Spleen (tissue), 7 donors: ENCODE measurements at regions not wholly inside any gene's neighbourhood (a gene's known extent, or its start where the extent isn't known, plus 50 kb on each side); places are given as distances from the start of the nearest gene placed in this dataset.

Experiments used
- POLR2A ChIP-seq, 3 donors: fragments of 450-650 bp; IDR thresholded peaks; one replicate each; pipeline ENCODE4 v1.5.1; 2017; ENCODE audit warnings: antibody characterized with exemption in 3 of 3, mild to moderate bottlenecking in 1 of 3
- TF ChIP-seq, protein P1 (sequence below), 11 experiments: fragments of 200-600 bp in 7 of 11; fragments of 450-650 bp in 4 of 11; sonication (generic) in 4 of 11; IDR thresholded peaks in 8 of 11; conservative IDR thresholded peaks in 3 of 11; 1 replicate in 7 of 11; 2 replicates in 4 of 11; pipeline versions ENCODE4 v1.4.0 to v1.8.0; 2016 to 2021; ENCODE audit warnings: antibody characterized with exemption in 11 of 11, inconsistent platforms in 4 of 11, mild to moderate bottlenecking in 1 of 11
- donor health status: DM: no; HTN: no; CAD: no; lungs with moderate emphysema.
- donor health status: DM: no; HTN: no; CAD: no.
- donor health status: DM: no; HTN: no; CAD: no.

DNA sequence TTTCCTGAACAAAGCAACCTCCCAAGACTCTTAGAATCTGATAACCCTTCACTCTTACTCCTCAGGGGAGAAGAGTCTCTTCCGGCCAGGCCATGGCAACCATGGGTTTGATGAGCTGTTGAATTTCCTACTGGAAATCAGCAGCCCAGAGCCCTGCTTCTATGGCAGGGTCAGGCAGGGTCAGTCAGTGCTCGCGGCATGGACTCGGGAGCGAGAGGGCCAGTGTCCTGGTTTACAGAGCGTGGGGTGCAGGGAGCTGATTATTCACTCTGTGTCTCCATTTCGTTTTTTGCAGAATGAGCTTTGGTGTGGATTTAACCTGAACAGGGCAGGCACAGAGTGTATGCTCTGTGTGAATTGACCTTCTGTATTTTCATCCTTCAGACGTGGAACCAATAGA is 340.6 kb upstream of the SFSWAP start:
- TF ChIP-seq POLR2A (IDR thresholded peaks at IDR 0.05), result no peak
- TF ChIP-seq, protein P1, sequence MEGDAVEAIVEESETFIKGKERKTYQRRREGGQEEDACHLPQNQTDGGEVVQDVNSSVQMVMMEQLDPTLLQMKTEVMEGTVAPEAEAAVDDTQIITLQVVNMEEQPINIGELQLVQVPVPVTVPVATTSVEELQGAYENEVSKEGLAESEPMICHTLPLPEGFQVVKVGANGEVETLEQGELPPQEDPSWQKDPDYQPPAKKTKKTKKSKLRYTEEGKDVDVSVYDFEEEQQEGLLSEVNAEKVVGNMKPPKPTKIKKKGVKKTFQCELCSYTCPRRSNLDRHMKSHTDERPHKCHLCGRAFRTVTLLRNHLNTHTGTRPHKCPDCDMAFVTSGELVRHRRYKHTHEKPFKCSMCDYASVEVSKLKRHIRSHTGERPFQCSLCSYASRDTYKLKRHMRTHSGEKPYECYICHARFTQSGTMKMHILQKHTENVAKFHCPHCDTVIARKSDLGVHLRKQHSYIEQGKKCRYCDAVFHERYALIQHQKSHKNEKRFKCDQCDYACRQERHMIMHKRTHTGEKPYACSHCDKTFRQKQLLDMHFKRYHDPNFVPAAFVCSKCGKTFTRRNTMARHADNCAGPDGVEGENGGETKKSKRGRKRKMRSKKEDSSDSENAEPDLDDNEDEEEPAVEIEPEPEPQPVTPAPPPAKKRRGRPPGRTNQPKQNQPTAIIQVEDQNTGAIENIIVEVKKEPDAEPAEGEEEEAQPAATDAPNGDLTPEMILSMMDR (IDR thresholded peaks at IDR 0.05 in 8 of 11, conservative IDR thresholded peaks at IDR 0.05 in 3 of 11), result no peak
